PC-3 (cell line): ENCODE measurements at regions not wholly inside any gene's neighbourhood (a gene's known extent, or its start where the extent isn't known, plus 50 kb on each side); places are given as distances from the start of the nearest gene placed in this dataset.

Source experiments
- ATAC-seq: fragments of 200-7000 bp; cut with Tn5 transposase; 2 replicates; pipeline ENCODE4 v1.9.1; 2020; ENCODE audit warnings: mild to moderate bottlenecking, moderate library complexity
- BruUV-seq: library from RNA; stranded (reverse); fragments of 400-500 nt; replicated peaks from 2 replicates; lab custom pipeline; 2021; lab: Mats Ljungman, UMichigan
- CTCF ChIA-PET: fragments of 300-600 bp; sonication (Branson Sonifier 250); formaldehyde crosslinking; loops from one replicate; lab custom pipeline; 2022; ENCODE audit warnings: antibody characterized with exemption; lab: Charles Lee
- POLR2A ChIA-PET: fragments of 300-600 bp; sonication (Branson Sonifier 250); formaldehyde crosslinking; loops from one replicate; lab custom pipeline; 2022; ENCODE audit warnings: antibody characterized with exemption; ENCODE audit not compliant: unreplicated experiment; lab: Charles Lee
- DNase-seq: peaks from one replicate; pipeline ENCODE4 v3.0.0-alpha.2; 2015
- H2AFZ ChIP-seq: fragments of 300-600 bp; sonication (generic); 2 replicates; pipeline ENCODE4 v1.6.0; 2016; ENCODE audit warnings: antibody characterized with exemption, low read length
- H3F3A ChIP-seq: fragments of 300-600 bp; sonication (generic); one replicate; pipeline ENCODE4 v1.6.0; 2017; ENCODE audit warnings: antibody characterized with exemption, low read length, control low read depth, mild to moderate bottlenecking; ENCODE audit not compliant: unreplicated experiment
- H3K27ac ChIP-seq: fragments of 300-600 bp; sonication (generic); 2 replicates; pipeline ENCODE4 v1.5.1; 2016; ENCODE audit warnings: mild to moderate bottlenecking, low read length
- H3K27me3 ChIP-seq: fragments of 300-600 bp; sonication (generic); 2 replicates; pipeline ENCODE4 v1.6.1; 2016; ENCODE audit warnings: low read length, mixed read lengths
- H3K36me3 ChIP-seq: fragments of 300-600 bp; sonication (generic); 2 replicates; pipeline ENCODE4 v1.6.1; 2016; ENCODE audit warnings: low read depth, mixed run types, low read length, mixed read lengths
- H3K4me1 ChIP-seq: fragments of 300-600 bp; sonication (generic); 2 replicates; pipeline ENCODE4 v1.5.1; 2016; ENCODE audit warnings: low read length; ENCODE audit not compliant: insufficient read depth
- H3K4me2 ChIP-seq: fragments of 300-600 bp; sonication (generic); 2 replicates; pipeline ENCODE4 v1.6.0; 2016; ENCODE audit warnings: low read length
- H3K4me3 ChIP-seq: fragments of 300-600 bp; sonication (generic); 2 replicates; pipeline ENCODE4 v1.5.1; 2016; ENCODE audit warnings: mild to moderate bottlenecking, low read length, mixed read lengths
- H3K79me2 ChIP-seq: fragments of 300-600 bp; sonication (generic); 2 replicates; pipeline ENCODE4 v1.6.1; 2017; ENCODE audit warnings: low read length, mixed read lengths
- H3K9ac ChIP-seq: fragments of 300-600 bp; sonication (generic); 2 replicates; pipeline ENCODE4 v1.6.0; 2016; ENCODE audit warnings: mild to moderate bottlenecking, low read length
- H3K9me2 ChIP-seq: fragments of 300-600 bp; sonication (generic); replicated peaks from 2 replicates; pipeline ENCODE4 v1.6.1; 2016; ENCODE audit warnings: mixed run types, low read length, mixed read lengths
- H3K9me3 ChIP-seq: fragments of 300-600 bp; sonication (generic); 2 replicates; pipeline ENCODE4 v1.6.1; 2016; ENCODE audit warnings: low read length, mixed read lengths
- H4K20me1 ChIP-seq: fragments of 300-600 bp; sonication (generic); 2 replicates; pipeline ENCODE4 v1.6.1; 2016; ENCODE audit warnings: low read length, mixed read lengths
- EZH2 ChIP-seq: fragments of 300-600 bp; sonication (generic); IDR thresholded peaks from one replicate; pipeline ENCODE4 v1.6.1; 2017; ENCODE audit warnings: antibody characterized with exemption, mild to moderate bottlenecking, low read length; ENCODE audit not compliant: unreplicated experiment
- EZH2phosphoT487 ChIP-seq: fragments of 300-600 bp; sonication (generic); IDR thresholded peaks from 2 replicates; pipeline ENCODE4 v1.6.1; 2018; ENCODE audit warnings: mild to moderate bottlenecking, antibody characterized with exemption, low read length, borderline replicate concordance
- intact Hi-C: fragments of 100-400 bp; cut with micrococcal nuclease; formaldehyde crosslinking; loops from 2 replicates; pipeline ENCODE4 v1.9.0; 2023
- TF ChIP-seq, protein P1 (sequence below): fragments of 300-600 bp; sonication (generic); conservative IDR thresholded peaks from 2 replicates; pipeline ENCODE4 v1.5.1; 2017; ENCODE audit warnings: antibody characterized with exemption, low read depth, mild to moderate bottlenecking, low read length

GRCh38 chr3:153714588-153715290, 406.5 kb upstream of the ARHGEF26 start:
- Histone ChIP-seq H3K9me2 (no peaks in the 10 kb centered on the region), H3K27me3 (no peaks in the 10 kb centered on the region), H3K4me3 (no peak overlapping the region), H3K9ac (no peak overlapping the region), H4K20me1 (no peaks in the 10 kb centered on the region), H3K4me1 (no peaks in the 10 kb centered on the region), H3K4me2 (no peak overlapping the region), H3K36me3 (0 out of 2 replicates have a peak, but pooled peaks cover 4% of the 10 kb centered on the region), H3K27ac (no peak overlapping the region), H2AFZ (no peak overlapping the region), H3F3A (no peaks in the 10 kb centered on the region), H3K9me3 (peaks cover 6% of the 10 kb centered on the region; the same call in 1 of the 2 replicates), H3K79me2 (no peaks in the 10 kb centered on the region)
- TF ChIP-seq EZH2 (no peak), EZH2phosphoT487 (no peak)
- TF ChIP-seq, protein P1, sequence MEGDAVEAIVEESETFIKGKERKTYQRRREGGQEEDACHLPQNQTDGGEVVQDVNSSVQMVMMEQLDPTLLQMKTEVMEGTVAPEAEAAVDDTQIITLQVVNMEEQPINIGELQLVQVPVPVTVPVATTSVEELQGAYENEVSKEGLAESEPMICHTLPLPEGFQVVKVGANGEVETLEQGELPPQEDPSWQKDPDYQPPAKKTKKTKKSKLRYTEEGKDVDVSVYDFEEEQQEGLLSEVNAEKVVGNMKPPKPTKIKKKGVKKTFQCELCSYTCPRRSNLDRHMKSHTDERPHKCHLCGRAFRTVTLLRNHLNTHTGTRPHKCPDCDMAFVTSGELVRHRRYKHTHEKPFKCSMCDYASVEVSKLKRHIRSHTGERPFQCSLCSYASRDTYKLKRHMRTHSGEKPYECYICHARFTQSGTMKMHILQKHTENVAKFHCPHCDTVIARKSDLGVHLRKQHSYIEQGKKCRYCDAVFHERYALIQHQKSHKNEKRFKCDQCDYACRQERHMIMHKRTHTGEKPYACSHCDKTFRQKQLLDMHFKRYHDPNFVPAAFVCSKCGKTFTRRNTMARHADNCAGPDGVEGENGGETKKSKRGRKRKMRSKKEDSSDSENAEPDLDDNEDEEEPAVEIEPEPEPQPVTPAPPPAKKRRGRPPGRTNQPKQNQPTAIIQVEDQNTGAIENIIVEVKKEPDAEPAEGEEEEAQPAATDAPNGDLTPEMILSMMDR: no peak
- DNase-seq (peak; percentile 8), ATAC-seq (peak; percentile 49)
- intact Hi-C loops: no loop called here
- CTCF ChIA-PET: interaction anchor here (0.6 kb wide), 1 partner anchor 35 kb away, joined by 6 read pairs; no protein-coding TSS in a partner anchor
- no TSS peak for BruUV-seq
- POLR2A ChIA-PET: no interaction called here

DNA sequence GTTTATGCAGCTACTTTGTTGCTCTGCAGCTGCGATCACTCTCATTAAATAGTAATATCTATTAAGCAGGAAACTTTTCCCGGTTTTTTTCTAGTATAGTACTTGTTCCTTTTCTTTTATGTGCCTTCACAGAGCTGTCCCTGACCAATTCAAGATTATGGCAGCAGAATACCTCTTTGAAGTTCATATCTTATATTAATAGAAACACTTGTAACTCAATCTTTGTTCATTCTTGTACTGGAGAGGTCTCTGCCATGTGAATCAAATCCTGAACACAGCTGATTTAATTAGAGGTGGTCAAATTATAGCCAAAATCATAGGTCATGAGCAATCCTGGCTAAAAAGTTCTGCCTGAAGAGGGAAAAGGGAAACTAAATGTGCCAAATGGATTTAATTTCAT, 399.0 kb upstream of the ARHGEF26 start:
- Histone ChIP-seq H3K9ac (no peak overlapping the region), H3K36me3 (no peaks in the 10 kb centered on the region), H3K27ac (no peak overlapping the region), H3K27me3 (no peaks in the 10 kb centered on the region), H3K79me2 (no peaks in the 10 kb centered on the region), H2AFZ (peak overlapping the region; percentile 43; the same call in 1 of the 2 replicates), H3K4me3 (no peak overlapping the region), H3K9me3 (no peaks in the 10 kb centered on the region), H3K4me1 (no peaks in the 10 kb centered on the region), H3K9me2 (no peaks in the 10 kb centered on the region), H3F3A (no peaks in the 10 kb centered on the region), H4K20me1 (no peaks in the 10 kb centered on the region), H3K4me2 (no peak overlapping the region)
- TF ChIP-seq EZH2phosphoT487 (no peak), EZH2 (no peak)
- TF ChIP-seq, protein P1: no peak
- ChIA-PET POLR2A (no interaction called here), CTCF (interaction anchor here (0.5 kb wide), 1 partner anchor 249 kb away, joined by 4 read pairs; no protein-coding TSS in a partner anchor)
- no peak for DNase-seq
- ATAC-seq: no peak
- no TSS peak for BruUV-seq
- intact Hi-C loops: no loop called here

DNA sequence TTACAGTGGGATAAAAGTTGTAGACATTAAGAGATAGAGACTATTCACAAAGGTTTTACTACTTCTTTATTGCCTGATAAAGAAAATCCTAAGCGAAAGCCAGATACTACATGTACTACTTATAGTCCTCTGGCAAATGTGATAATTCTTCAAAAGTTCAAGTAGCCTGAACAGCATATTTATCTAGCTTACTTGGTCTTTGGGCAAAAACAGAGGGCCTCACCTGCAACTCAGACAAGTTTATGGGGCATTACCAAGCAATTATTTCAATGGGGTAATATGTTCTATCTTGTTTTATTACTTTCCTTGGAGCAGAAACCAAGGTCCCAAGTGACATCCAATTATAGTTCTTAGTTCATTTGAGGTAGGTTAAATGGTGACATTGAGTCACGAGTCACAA, 390.1 kb upstream of the ARHGEF26 start:
- no peak for ATAC-seq

More for the DNA sequence above, 390.1 kb upstream of the ARHGEF26 start:
- no TSS peak for BruUV-seq
- no peaks in the 10 kb centered on the region for H3K9me2 ChIP-seq
- H3K4me3 ChIP-seq: no peak overlapping the region
- H2AFZ ChIP-seq: no peak overlapping the region
- H3K79me2 ChIP-seq: no peaks in the 10 kb centered on the region
- H3F3A ChIP-seq: no peaks in the 10 kb centered on the region
- H3K9ac ChIP-seq: no peak overlapping the region
- DNase-seq: no peak
- no peaks in the 10 kb centered on the region for H4K20me1 ChIP-seq
- no peak overlapping the region for H3K4me2 ChIP-seq
- peaks cover 16% of the 10 kb centered on the region for H3K4me1 ChIP-seq
- ChIA-PET POLR2A (interaction anchor here (0.7 kb wide), 1 partner anchor 98 kb away, joined by 3 read pairs; no protein-coding TSS in a partner anchor), CTCF (no interaction called here)
- no peaks in the 10 kb centered on the region for H3K27me3 ChIP-seq
- H3K9me3 ChIP-seq: no peaks in the 10 kb centered on the region
- TF ChIP-seq EZH2: no peak
- TF ChIP-seq EZH2phosphoT487: no peak
- TF ChIP-seq, protein P1: no peak
- intact Hi-C loops: no loop called here
- H3K36me3 ChIP-seq: peaks cover 10% of the 10 kb centered on the region; the same call in 1 of the 2 replicates
- H3K27ac ChIP-seq: no peak overlapping the region
